ENCODE measurements at regions not wholly inside any gene's neighbourhood (a gene's known extent, or its start where the extent isn't known, plus 50 kb on each side); places are given as distances from the start of the nearest gene placed in this dataset.

- DNase-seq (ENCODE audit: low read depth), result no peak
Observed at GRCh38 chr16:87223656-87224248, 93.4 kb downstream of the C16orf95 start.

- DNase-seq (ENCODE audit: low read depth), result no peak
Observed at GRCh38 chr16:87226926-87227295, 90.3 kb downstream of the C16orf95 start.

- no peak for DNase-seq (ENCODE audit: low read depth)
Observed at GRCh38 chr16:87227296-87227951, 89.8 kb downstream of the C16orf95 start.

GRCh38 chr16:87228363-87228762 lies 88.8 kb downstream of the C16orf95 start:
- DNase-seq (ENCODE audit: low read depth), result no peak

GRCh38 chr16:87229230-87230188 lies 87.7 kb downstream of the C16orf95 start:
- DNase-seq (ENCODE audit: low read depth), result no peak

GRCh38 chr16:87230571-87230970 lies 86.6 kb downstream of the C16orf95 start:
- no peak for DNase-seq (ENCODE audit: low read depth)

- no peak for DNase-seq (ENCODE audit: low read depth)
Observed at GRCh38 chr16:87231295-87231694, 85.9 kb downstream of the C16orf95 start.

GRCh38 chr16:87231911-87232310 lies 85.3 kb downstream of the C16orf95 start:
- no peak for DNase-seq (ENCODE audit: low read depth)

- no peak for DNase-seq (ENCODE audit: low read depth)
Observed at GRCh38 chr16:87233928-87234327, 83.3 kb downstream of the C16orf95 start.

- no peak for DNase-seq (ENCODE audit: low read depth)
Observed at GRCh38 chr16:87234601-87235000, 82.6 kb downstream of the C16orf95 start.

GRCh38 chr16:87235810-87236515 lies 81.2 kb downstream of the C16orf95 start:
- no peak for DNase-seq (ENCODE audit: low read depth)

GRCh38 chr16:87236516-87237115 lies 80.6 kb downstream of the C16orf95 start:
- no peak for DNase-seq (ENCODE audit: low read depth)

- no peak for DNase-seq (ENCODE audit: low read depth)
Observed at GRCh38 chr16:87238361-87238715, 78.9 kb downstream of the C16orf95 start.

- DNase-seq (ENCODE audit: low read depth), result no peak
Observed at GRCh38 chr16:87239545-87239944, 77.6 kb downstream of the C16orf95 start.

GRCh38 chr16:87240211-87241136 lies 76.7 kb downstream of the C16orf95 start:
- no peak for DNase-seq (ENCODE audit: low read depth)

- no peak for DNase-seq (ENCODE audit: low read depth)
Observed at GRCh38 chr16:87241137-87241771, 75.9 kb downstream of the C16orf95 start.

- no peak for DNase-seq (ENCODE audit: low read depth)
Observed at GRCh38 chr16:87243478-87243877, 73.7 kb downstream of the C16orf95 start.

- DNase-seq (ENCODE audit: low read depth), result no peak
Observed at GRCh38 chr16:87244636-87245197, 72.5 kb downstream of the C16orf95 start.

- no peak for DNase-seq (ENCODE audit: low read depth)
Observed at GRCh38 chr16:87245511-87245910, 71.7 kb downstream of the C16orf95 start.
